Stomach (tissue), 4 donors: ENCODE measurements at regions not wholly inside any gene's neighbourhood (a gene's known extent, or its start where the extent isn't known, plus 50 kb on each side); places are given as distances from the start of the nearest gene placed in this dataset.

ENCODE experiments used
- CTCF ChIP-seq, 7 experiments: fragments of 450-650 bp in 4 of 7; fragments of 200-600 bp in 3 of 7; sonication (generic) in 3 of 7; IDR thresholded peaks; one replicate each; pipeline ENCODE4 v1.5.1; 2016 to 2019; ENCODE audit warnings: antibody characterized with exemption in 7 of 7, control low read depth in 2 of 7, mild to moderate bottlenecking in 1 of 7
- EP300 ChIP-seq: sonication (generic); formaldehyde crosslinking; IDR thresholded peaks from one replicate; pipeline ENCODE4 v1.6.1; 2017; ENCODE audit warnings: antibody characterized with exemption
- POLR2A ChIP-seq, 4 donors: fragments of 450-650 bp; IDR thresholded peaks; one replicate each; pipeline ENCODE4 v1.6.1; 2016; ENCODE audit warnings: antibody characterized with exemption in 4 of 4, control low read depth in 2 of 4, mild to moderate bottlenecking in 1 of 4, moderate library complexity in 1 of 4
- POLR2AphosphoS5 ChIP-seq, 3 donors: sonication (generic); formaldehyde crosslinking; IDR thresholded peaks; one replicate each; pipeline ENCODE4 v1.6.1; 2016; ENCODE audit warnings: antibody characterized with exemption in 3 of 3

- TF ChIP-seq CTCF (IDR thresholded peaks at IDR 0.05) (no peak), POLR2AphosphoS5 (IDR thresholded peaks at IDR 0.05) (no peak), POLR2A (IDR thresholded peaks at IDR 0.05) (no peak), EP300 (no peak)
Measured at GRCh38 chr6:16841241-16841640, 80.0 kb upstream of the ATXN1 start.
